ENCODE measurements at regions not wholly inside any gene's neighbourhood (a gene's known extent, or its start where the extent isn't known, plus 50 kb on each side); places are given as distances from the start of the nearest gene placed in this dataset.

- peaks cover 7% of the 10 kb centered on the region; the same call in 2 of the 3 replicates for H3K4me1 Mint-ChIP-seq
- Histone ChIP-seq H3K79me2 (replicated peaks; ENCODE audit: insufficient read depth) (no peaks in the 10 kb centered on the region), H3F3A (replicated peaks; ENCODE audit: low read depth) (no peaks in the 10 kb centered on the region), H3K4me1 (ENCODE audit: insufficient read depth) (peaks cover 6% of the 10 kb centered on the region), H3K4me3 (no peak overlapping the region), H3K36me3 (ENCODE audit: insufficient read depth) (no peaks in the 10 kb centered on the region), H3K4me2 (no peak overlapping the region), H2AFZ (no peak overlapping the region), H4K20me1 (replicated peaks; ENCODE audit: insufficient read depth) (no peaks in the 10 kb centered on the region), H3K27ac (ENCODE audit: low read depth) (no peak overlapping the region), H3K27me3 (ENCODE audit: insufficient read depth) (no peaks in the 10 kb centered on the region), H3K9me2 (ENCODE audit: insufficient read depth) (0 out of 2 replicates have a peak, but pooled peaks cover 4% of the 10 kb centered on the region)
- no peaks in the 10 kb centered on the region for H3K27me3 Mint-ChIP-seq (ENCODE audit: insufficient read depth, low read depth, poor library complexity)
- TF ChIP-seq ETS1 (IDR thresholded peaks at IDR 0.05) (no peak), ZNF114 (CRISPR knock-in tag; IDR thresholded peaks at IDR 0.05) (no peak), REST (IDR thresholded peaks at IDR 0.05; ENCODE audit: unreplicated experiment) (no peak), NANOG (IDR thresholded peaks at IDR 0.05; ENCODE audit: borderline replicate concordance) (no peak), STAT1 (IDR thresholded peaks at IDR 0.05; ENCODE audit: unreplicated experiment) (no peak), POLR2AphosphoS5 (IDR thresholded peaks at IDR 0.05; ENCODE audit: low read depth) (no peak), CREB1 (CRISPR knock-in tag; IDR thresholded peaks at IDR 0.05; ENCODE audit: low read depth) (no peak), ZNF331 (CRISPR knock-in tag; IDR thresholded peaks at IDR 0.05; ENCODE audit: low read depth) (no peak), CTCF (conservative IDR thresholded peaks at IDR 0.05; ENCODE audit: low read depth in 2 of 2) (no peak), JUNB (IDR thresholded peaks at IDR 0.05; ENCODE audit: unreplicated experiment) (no peak), ZNF462 (CRISPR knock-in tag; IDR thresholded peaks at IDR 0.05) (no peak), EZH2 (IDR thresholded peaks at IDR 0.05; ENCODE audit: low read depth, unreplicated experiment) (no peak)
- no peaks in the 10 kb centered on the region for H3K36me3 Mint-ChIP-seq (ENCODE audit: low read depth)
- no peaks in the 10 kb centered on the region; the same call in 2 of the 3 replicates for H3K9me3 Mint-ChIP-seq
- no peak for DNase-seq (ENCODE audit: low spot score)
- no peak for ATAC-seq
- no peak overlapping the region for H3K4me3 Mint-ChIP-seq
- no peak overlapping the region for H3K27ac Mint-ChIP-seq
Measured at GRCh38 chr9:95649801-95650213, 133.0 kb upstream of the PTCH1 start.

All from GM23338 (cell line).